H1 (cell line): ENCODE measurements at regions not wholly inside any gene's neighbourhood (a gene's known extent, or its start where the extent isn't known, plus 50 kb on each side); places are given as distances from the start of the nearest gene placed in this dataset.

Experiments
- CTCF ChIA-PET: fragments of 300-600 bp; sonication (Branson Sonifier 250); formaldehyde crosslinking; loops from one replicate; lab custom pipeline; 2021; ENCODE audit not compliant: partially characterized antibody; lab: Charles Lee
- POLR2A ChIA-PET: fragments of 300-600 bp; sonication (Branson Sonifier 250); formaldehyde crosslinking; loops from one replicate; lab custom pipeline; 2021; ENCODE audit warnings: inconsistent platforms; ENCODE audit not compliant: partially characterized antibody; lab: Charles Lee
- DNase-seq, 2 experiments: peaks; one replicate each; pipeline versions ENCODE4 v3.0.0 to v3.0.0-alpha.2; 2010 to 2022; ENCODE audit warnings: low spot score in 2 of 2, low read depth in 1 of 2, mixed read lengths in 1 of 2
- FAIRE-seq: peaks from 2 replicates; lab custom pipeline; 2011; peaks lifted over from hg19 to GRCh38; lab: Jason Lieb, UNC
- H2AFZ ChIP-seq: 2 replicates; pipeline ENCODE4 v1.8.1; 2012; ENCODE audit warnings: low read length, inconsistent platforms
- H2AK5ac ChIP-seq: 2 replicates; pipeline ENCODE4 v1.6.1; 2013; ENCODE audit warnings: low read depth, low read length
- H2BK120ac ChIP-seq: replicated peaks from 2 replicates; pipeline ENCODE3; 2013; ENCODE audit warnings: low read depth, low read length, inconsistent platforms
- H2BK12ac ChIP-seq: 2 replicates; pipeline ENCODE4 v1.6.1; 2013; ENCODE audit warnings: low read depth, low read length
- H2BK15ac ChIP-seq: 2 replicates; pipeline ENCODE4 v1.6.1; 2013; ENCODE audit warnings: low read length
- H2BK20ac ChIP-seq: 2 replicates; pipeline ENCODE4 v1.6.1; 2013; ENCODE audit warnings: low read length
- H2BK5ac ChIP-seq: 2 replicates; pipeline ENCODE4 v1.6.1; 2013; ENCODE audit warnings: low read depth, low read length
- H3K14ac ChIP-seq: 2 replicates; pipeline ENCODE4 v1.6.1; 2013; ENCODE audit warnings: inconsistent platforms; ENCODE audit not compliant: insufficient read length
- H3K18ac ChIP-seq: 2 replicates; pipeline ENCODE4 v1.6.1; 2013; ENCODE audit warnings: low read length; ENCODE audit errors: extremely low read depth
- H3K23ac ChIP-seq: 2 replicates; pipeline ENCODE4 v1.6.1; 2013; ENCODE audit warnings: inconsistent platforms; ENCODE audit not compliant: insufficient read length
- H3K23me2 ChIP-seq: 2 replicates; pipeline ENCODE4 v1.6.1; 2013; ENCODE audit warnings: low read depth, low read length
- H3K27ac ChIP-seq: 2 replicates; pipeline ENCODE4 v1.6.1; 2011; ENCODE audit warnings: low read depth, low read length, inconsistent platforms
- H3K27me3 ChIP-seq, 4 experiments: replicated peaks in 1 of 4; 1 replicate in 1 of 4; 2 replicates in 3 of 4; pipeline versions ENCODE4 v1.6.1 to v1.8.1; 2011 to 2013; ENCODE audit warnings: low read length in 3 of 4, mild to moderate bottlenecking in 3 of 4, inconsistent platforms in 2 of 4, mixed read lengths in 2 of 4, moderate library complexity in 1 of 4; ENCODE audit not compliant: control insufficient read depth in 3 of 4, insufficient read depth in 3 of 4; ENCODE audit errors: extremely low read depth in 1 of 4
- H3K36me3 ChIP-seq, 4 experiments: 2 replicates each; pipeline versions ENCODE4 v1.6.1 to v1.8.1; 2011 to 2013; ENCODE audit warnings: mild to moderate bottlenecking in 4 of 4, low read length in 3 of 4, moderate library complexity in 2 of 4, control low read depth in 1 of 4, inconsistent platforms in 1 of 4; ENCODE audit not compliant: insufficient read depth in 4 of 4, control insufficient read depth in 2 of 4
- H3K4ac ChIP-seq: replicated peaks from 2 replicates; pipeline ENCODE3; 2013; ENCODE audit warnings: low read length, low read depth, mixed read lengths, inconsistent platforms; ENCODE audit not compliant: insufficient read length
- H3K4me1 ChIP-seq, 4 experiments: replicated peaks in 1 of 4; 1 replicate in 1 of 4; 2 replicates in 3 of 4; pipeline versions ENCODE4 v1.6.1 to v1.8.1; 2011 to 2013; ENCODE audit warnings: low read length in 3 of 4, inconsistent platforms in 2 of 4, mixed read lengths in 1 of 4; ENCODE audit not compliant: insufficient read depth in 4 of 4, control insufficient read depth in 3 of 4
- H3K4me2 ChIP-seq, 2 experiments: 2 replicates each; pipeline versions ENCODE4 v1.6.1 to v1.8.1; 2011 to 2013; ENCODE audit warnings: low read depth in 2 of 2, low read length in 2 of 2, control low read depth in 1 of 2, inconsistent platforms in 1 of 2, mild to moderate bottlenecking in 1 of 2; ENCODE audit not compliant: insufficient read depth in 1 of 2
- H3K4me3 ChIP-seq, 4 experiments: fragments of 200-600, 300-600 bp in 1 of 4; sonication (generic), shearing (Covaris generic), sonication (Bioruptor Twin) in 1 of 4; 2 replicates each; pipeline versions ENCODE4 v1.5.1 to v1.8.1; 2011 to 2016; ENCODE audit warnings: low read length in 4 of 4, low read depth in 3 of 4, control low read depth in 2 of 4, inconsistent platforms in 2 of 4, mild to moderate bottlenecking in 2 of 4, mixed read lengths in 1 of 4, moderate library complexity in 1 of 4; ENCODE audit not compliant: insufficient read depth in 2 of 4; ENCODE audit errors: extremely low read depth in 1 of 4
- H3K56ac ChIP-seq: replicated peaks from 2 replicates; pipeline ENCODE3; 2013; ENCODE audit warnings: low read depth, mild to moderate bottlenecking, mixed read lengths, low read length, inconsistent platforms; ENCODE audit not compliant: insufficient read length
- H3K79me1 ChIP-seq: 2 replicates; pipeline ENCODE4 v1.6.1; 2013; ENCODE audit warnings: low read depth, low read length, control low read depth
- H3K79me2 ChIP-seq, 2 experiments: 2 replicates each; pipeline versions ENCODE4 v1.6.1 to v1.8.1; 2012 to 2013; ENCODE audit warnings: low read length in 2 of 2, mild to moderate bottlenecking in 2 of 2, inconsistent platforms in 1 of 2; ENCODE audit not compliant: insufficient read depth in 2 of 2, control insufficient read depth in 1 of 2
- H3K9ac ChIP-seq, 4 experiments: replicated peaks in 1 of 4; 1 replicate in 1 of 4; 2 replicates in 3 of 4; pipeline versions ENCODE4 v1.6.1 to v1.8.1; 2011 to 2013; ENCODE audit warnings: low read depth in 3 of 4, low read length in 3 of 4, control low read depth in 2 of 4, mild to moderate bottlenecking in 2 of 4, moderate library complexity in 2 of 4, inconsistent platforms in 1 of 4; ENCODE audit errors: extremely low read depth in 1 of 4
- H3K9me3 ChIP-seq, 2 experiments: 2 replicates each; pipeline versions ENCODE4 v1.6.1 to v1.8.1; 2012 to 2013; ENCODE audit warnings: mild to moderate bottlenecking in 2 of 2, moderate library complexity in 2 of 2, control low read depth in 1 of 2, inconsistent platforms in 1 of 2, low read depth in 1 of 2, low read length in 1 of 2, mixed read lengths in 1 of 2; ENCODE audit not compliant: insufficient read depth in 2 of 2
- H4K20me1 ChIP-seq, 2 experiments: replicated peaks in 1 of 2; 2 replicates each; pipeline versions ENCODE3 to v1.8.1; 2011 to 2013; ENCODE audit warnings: inconsistent platforms in 2 of 2, low read length in 2 of 2, mild to moderate bottlenecking in 1 of 2; ENCODE audit not compliant: insufficient read depth in 2 of 2, control insufficient read depth in 1 of 2
- H4K5ac ChIP-seq: 2 replicates; pipeline ENCODE4 v1.6.1; 2013; ENCODE audit warnings: low read length, low read depth, mixed read lengths, inconsistent platforms; ENCODE audit not compliant: insufficient read length
- H4K8ac ChIP-seq: 2 replicates; pipeline ENCODE4 v1.8.0; 2013; ENCODE audit warnings: mild to moderate bottlenecking, moderate library complexity, low read length, inconsistent platforms; ENCODE audit not compliant: insufficient read depth; ENCODE audit errors: extremely low read depth
- H4K91ac ChIP-seq: replicated peaks from 2 replicates; pipeline ENCODE3; 2013; ENCODE audit warnings: low read length, mixed read lengths, inconsistent platforms; ENCODE audit not compliant: insufficient read length
- CHD2 ChIP-seq: IDR thresholded peaks from 2 replicates; pipeline ENCODE4 v1.6.1; 2012; ENCODE audit warnings: low read length, improper control_type of control experiment
- SRF ChIP-seq: IDR thresholded peaks from 2 replicates; pipeline ENCODE4 v1.6.1; 2011; ENCODE audit warnings: mild to moderate bottlenecking, low read depth, low read length, moderate library complexity
- WGBS, 2 experiments: shearing (Covaris generic) in 1 of 2; methylation state at CpG; one replicate each; pipeline versions ENCODE4 v1.1.6 to v1.1.7; 2013 to 2015; ENCODE audit warnings: low lambda C conversion rate in 2 of 2, mixed read lengths in 2 of 2, inconsistent platforms in 1 of 2, low coverage in 1 of 2, missing lambda C conversion rate in 1 of 2; ENCODE audit not compliant: insufficient replicate concordance in 2 of 2, insufficient coverage in 1 of 2, insufficient read length in 1 of 2; ENCODE audit errors: extremely low coverage in 1 of 2, missing lambda C conversion rate in 1 of 2; 5-methylcytosine and 5-hydroxymethylcytosine counted together

- ChIA-PET CTCF (interaction anchor here (0.5 to 1.1 kb wide), 4 partner anchors 31 to 158 kb away, joined by 3 to 5 read pairs (median 3); no protein-coding TSS in a partner anchor), POLR2A (no interaction called here)
- no peaks in the 10 kb centered on the region for H3K36me3 ChIP-seq
- 87% methylated on average over 3 of the region's 3 CpGs; no CpG with 5 or more reads in 1 of the 2 experiments for WGBS, 2 experiments
- H4K5ac ChIP-seq = no peak overlapping the region
- no peak overlapping the region for H3K23ac ChIP-seq
- no peaks in the 10 kb centered on the region for H3K4me1 ChIP-seq
- H3K4me2 ChIP-seq = no peak overlapping the region
- no peak overlapping the region for H3K14ac ChIP-seq
- no peak overlapping the region for H3K9ac ChIP-seq
- no peak overlapping the region for H3K56ac ChIP-seq
- no peak overlapping the region for H2BK120ac ChIP-seq
- no peaks in the 10 kb centered on the region for H4K20me1 ChIP-seq
- no peak overlapping the region for H2BK20ac ChIP-seq
- no peak overlapping the region for H4K91ac ChIP-seq
- no peaks in the 10 kb centered on the region for H3K27me3 ChIP-seq
- H3K4me3 ChIP-seq = no peak overlapping the region
- no peak overlapping the region for H2BK15ac ChIP-seq
- H3K18ac ChIP-seq = no peak overlapping the region
- H3K9me3 ChIP-seq = no peaks in the 10 kb centered on the region; a peak in 1 of 4 replicates
- no peak overlapping the region for H2BK5ac ChIP-seq
- FAIRE-seq (no peak), DNase-seq (no peak)
- no peak overlapping the region for H2BK12ac ChIP-seq
- no peaks in the 10 kb centered on the region for H3K79me1 ChIP-seq
- no peaks in the 10 kb centered on the region for H3K79me2 ChIP-seq
- H3K4ac ChIP-seq = no peak overlapping the region
- H3K23me2 ChIP-seq = no peaks in the 10 kb centered on the region
- no peak overlapping the region for H4K8ac ChIP-seq
- no peak overlapping the region for H3K27ac ChIP-seq
- H2AFZ ChIP-seq = no peak overlapping the region
- H2AK5ac ChIP-seq = no peak overlapping the region
- TF ChIP-seq CHD2 = no peak
- no peak for TF ChIP-seq SRF
These were observed 60.4 kb upstream of the GAREM1 start for GRCh38 chr18:32530947-32531651.
